Naive B cell (primary cell): ENCODE measurements at regions not wholly inside any gene's neighbourhood (a gene's known extent, or its start where the extent isn't known, plus 50 kb on each side); places are given as distances from the start of the nearest gene placed in this dataset.

Source experiments
- ATAC-seq, 2 donors: fragments of 150-1000 bp; cut with Tn5 transposase; 2 replicates each; pipeline ENCODE4 v1.10.0; 2021; ENCODE audit warnings: low read depth in 2 of 2, mild to moderate bottlenecking in 2 of 2, moderate library complexity in 2 of 2
- DNase-seq: peaks from one replicate; pipeline ENCODE4 v3.0.0; 2022
- H3K27ac Mint-ChIP-seq, 6 donors: one replicate each; pipeline ENCODE4 v1.8.0; 2020 to 2022; ENCODE audit warnings: mild to moderate bottlenecking in 6 of 6, mixed read lengths in 6 of 6, moderate library complexity in 5 of 6, inconsistent platforms in 2 of 6
- H3K27me3 Mint-ChIP-seq, 3 donors: one replicate each; pipeline ENCODE4 v1.8.0; 2021 to 2022; ENCODE audit warnings: mixed read lengths in 3 of 3, mild to moderate bottlenecking in 1 of 3
- H3K36me3 Mint-ChIP-seq, 2 donors: one replicate each; pipeline ENCODE4 v1.8.0; 2020 to 2022; ENCODE audit warnings: mixed read lengths in 2 of 2, inconsistent platforms in 1 of 2, mild to moderate bottlenecking in 1 of 2
- H3K4me1 Mint-ChIP-seq, 3 donors: one replicate each; pipeline ENCODE4 v1.8.0; 2020 to 2022; ENCODE audit warnings: mixed read lengths in 3 of 3, inconsistent platforms in 1 of 3, mild to moderate bottlenecking in 1 of 3, moderate library complexity in 1 of 3
- H3K4me3 Mint-ChIP-seq, 8 donors: one replicate each; pipeline ENCODE4 v1.8.0; 2020 to 2022; ENCODE audit warnings: mild to moderate bottlenecking in 8 of 8, mixed read lengths in 8 of 8, moderate library complexity in 8 of 8, inconsistent platforms in 2 of 8
- H3K9me3 Mint-ChIP-seq, 7 donors: one replicate each; pipeline ENCODE4 v1.8.0; 2020 to 2022; ENCODE audit warnings: mixed read lengths in 7 of 7, mild to moderate bottlenecking in 5 of 7, inconsistent platforms in 2 of 7, moderate library complexity in 1 of 7

GRCh38 chr2:234672498-234673150 is 175.7 kb upstream of the ARL4C start:
- Mint-ChIP-seq H3K27me3 (no peaks in the 10 kb centered on the region), H3K27ac (no peak overlapping the region), H3K9me3 (no peaks in the 10 kb centered on the region), H3K4me3 (no peak overlapping the region), H3K36me3 (no peaks in the 10 kb centered on the region), H3K4me1 (no peaks in the 10 kb centered on the region)
- no peak for DNase-seq
- ATAC-seq = no peak

GRCh38 chr2:234671716-234672115 is 174.8 kb upstream of the ARL4C start:
- no peak overlapping the region for H3K4me3 Mint-ChIP-seq
- no peak overlapping the region for H3K27ac Mint-ChIP-seq
- H3K9me3 Mint-ChIP-seq = no peaks in the 10 kb centered on the region
- H3K36me3 Mint-ChIP-seq = no peaks in the 10 kb centered on the region
- no peak for ATAC-seq
- H3K4me1 Mint-ChIP-seq = no peaks in the 10 kb centered on the region
- no peaks in the 10 kb centered on the region for H3K27me3 Mint-ChIP-seq
- DNase-seq = no peak

GRCh38 chr2:234671231-234671630 is 174.3 kb upstream of the ARL4C start:
- H3K9me3 Mint-ChIP-seq = no peaks in the 10 kb centered on the region
- no peaks in the 10 kb centered on the region for H3K4me1 Mint-ChIP-seq
- peak overlapping the region in 1 of 6 donors; percentile 20 for H3K27ac Mint-ChIP-seq
- DNase-seq (no peak), ATAC-seq (no peak)
- no peak overlapping the region for H3K4me3 Mint-ChIP-seq
- no peaks in the 10 kb centered on the region for H3K27me3 Mint-ChIP-seq
- no peaks in the 10 kb centered on the region for H3K36me3 Mint-ChIP-seq

GRCh38 chr2:234670806-234671205 is 173.9 kb upstream of the ARL4C start:
- H3K4me1 Mint-ChIP-seq = no peaks in the 10 kb centered on the region
- no peaks in the 10 kb centered on the region for H3K27me3 Mint-ChIP-seq
- no peak overlapping the region for H3K4me3 Mint-ChIP-seq
- H3K9me3 Mint-ChIP-seq = peaks cover 0 to 4% (median 0%) of the 10 kb centered on the region in 7 donors
- DNase-seq = no peak
- peak overlapping the region in 1 of 6 donors; percentile 20 for H3K27ac Mint-ChIP-seq
- H3K36me3 Mint-ChIP-seq = no peaks in the 10 kb centered on the region
- no peak for ATAC-seq

GRCh38 chr2:234670052-234670451 is 173.2 kb upstream of the ARL4C start:
- peak overlapping the region in 1 of 6 donors; percentile 23 for H3K27ac Mint-ChIP-seq
- no peak for DNase-seq

GRCh38 chr2:234669621-234670020 is 172.7 kb upstream of the ARL4C start:
- no peak overlapping the region for H3K4me3 Mint-ChIP-seq
- DNase-seq = no peak
- H3K36me3 Mint-ChIP-seq = no peaks in the 10 kb centered on the region
- H3K27ac Mint-ChIP-seq = no peak overlapping the region
- H3K9me3 Mint-ChIP-seq = peaks cover 0 to 10% (median 4%) of the 10 kb centered on the region in 7 donors
- no peaks in the 10 kb centered on the region for H3K27me3 Mint-ChIP-seq
- no peak for ATAC-seq
- H3K4me1 Mint-ChIP-seq = no peaks in the 10 kb centered on the region

More at GRCh38 chr2:234670052-234670451, 173.2 kb upstream of the ARL4C start:
- Mint-ChIP-seq H3K4me3 (no peak overlapping the region), H3K27me3 (no peaks in the 10 kb centered on the region), H3K36me3 (no peaks in the 10 kb centered on the region), H3K9me3 (peaks cover 0 to 9% (median 4%) of the 10 kb centered on the region in 7 donors), H3K4me1 (no peaks in the 10 kb centered on the region)
- no peak for ATAC-seq

GRCh38 chr2:234669001-234669400 is 172.1 kb upstream of the ARL4C start:
- Mint-ChIP-seq H3K9me3 (peaks cover 4 to 16% (median 9%) of the 10 kb centered on the region in 7 donors), H3K4me3 (no peak overlapping the region), H3K27ac (no peak overlapping the region), H3K36me3 (peaks cover 2 to 5% of the 10 kb centered on the region in 2 donors), H3K4me1 (no peaks in the 10 kb centered on the region), H3K27me3 (no peaks in the 10 kb centered on the region)
- ATAC-seq (no peak), DNase-seq (no peak)

- Mint-ChIP-seq H3K4me1 (no peaks in the 10 kb centered on the region), H3K9me3 (peaks cover 5 to 23% (median 19%) of the 10 kb centered on the region in 7 donors), H3K36me3 (peaks cover 5 to 14% of the 10 kb centered on the region in 2 donors), H3K4me3 (no peak overlapping the region), H3K27me3 (no peaks in the 10 kb centered on the region), H3K27ac (no peak overlapping the region)
- DNase-seq = no peak
- no peak for ATAC-seq
Measured at GRCh38 chr2:234666911-234667310, 170.0 kb upstream of the ARL4C start.

GRCh38 chr2:234665304-234665703 is 168.4 kb upstream of the ARL4C start:
- Mint-ChIP-seq H3K4me1 (no peaks in the 10 kb centered on the region), H3K4me3 (no peak overlapping the region), H3K9me3 (peaks cover 5 to 26% (median 19%) of the 10 kb centered on the region in 7 donors), H3K36me3 (peaks cover 5 to 14% of the 10 kb centered on the region in 2 donors), H3K27ac (no peak overlapping the region), H3K27me3 (no peaks in the 10 kb centered on the region)
- DNase-seq = no peak
- ATAC-seq = no peak

- H3K4me1 Mint-ChIP-seq = no peaks in the 10 kb centered on the region
- peaks cover 14% of the 10 kb centered on the region in 2 donors for H3K36me3 Mint-ChIP-seq
- H3K4me3 Mint-ChIP-seq = no peak overlapping the region
- H3K27me3 Mint-ChIP-seq = peaks cover 0 to 6% (median 0%) of the 10 kb centered on the region in 3 donors
- no peak overlapping the region for H3K27ac Mint-ChIP-seq
- DNase-seq = no peak
- peaks cover 5 to 38% (median 29%) of the 10 kb centered on the region in 7 donors for H3K9me3 Mint-ChIP-seq
- ATAC-seq = no peak
Measured at GRCh38 chr2:234661849-234662248, 165.0 kb upstream of the ARL4C start.

- Mint-ChIP-seq H3K4me3 (no peak overlapping the region), H3K4me1 (no peaks in the 10 kb centered on the region), H3K9me3 (peaks cover 5 to 38% (median 29%) of the 10 kb centered on the region in 7 donors), H3K27ac (no peak overlapping the region), H3K36me3 (peaks cover 14% of the 10 kb centered on the region in 2 donors), H3K27me3 (peaks cover 0 to 6% (median 0%) of the 10 kb centered on the region in 3 donors)
- DNase-seq (no peak), ATAC-seq (no peak)
Measured at GRCh38 chr2:234661175-234661574, 164.3 kb upstream of the ARL4C start.

GRCh38 chr2:234655706-234656105 is 158.8 kb upstream of the ARL4C start:
- Mint-ChIP-seq H3K27ac (no peak overlapping the region), H3K27me3 (peaks cover 0 to 18% (median 4%) of the 10 kb centered on the region in 3 donors), H3K36me3 (peaks cover 0 to 9% of the 10 kb centered on the region in 2 donors), H3K4me3 (no peak overlapping the region), H3K4me1 (no peaks in the 10 kb centered on the region), H3K9me3 (peaks cover 0 to 15% (median 9%) of the 10 kb centered on the region in 7 donors)
- ATAC-seq (no peak), DNase-seq (no peak)

- Mint-ChIP-seq H3K4me1 (no peaks in the 10 kb centered on the region), H3K4me3 (no peak overlapping the region)
Measured at GRCh38 chr2:234650911-234651310, 154.0 kb upstream of the ARL4C start.

GRCh38 chr2:234649951-234650350 is 153.1 kb upstream of the ARL4C start:
- Mint-ChIP-seq H3K27ac (peak overlapping the region in 1 of 6 donors; percentile 7), H3K9me3 (peaks cover 0 to 4% (median 0%) of the 10 kb centered on the region in 7 donors), H3K4me3 (no peak overlapping the region), H3K36me3 (no peaks in the 10 kb centered on the region), H3K27me3 (peaks cover 8 to 25% (median 13%) of the 10 kb centered on the region in 3 donors), H3K4me1 (no peaks in the 10 kb centered on the region)
- DNase-seq (no peak), ATAC-seq (no peak)

More at GRCh38 chr2:234650911-234651310, 154.0 kb upstream of the ARL4C start:
- peaks cover 0 to 4% (median 0%) of the 10 kb centered on the region in 7 donors for H3K9me3 Mint-ChIP-seq
- no peak for ATAC-seq
- DNase-seq = no peak
- no peaks in the 10 kb centered on the region for H3K36me3 Mint-ChIP-seq
- peaks cover 8 to 25% (median 13%) of the 10 kb centered on the region in 3 donors for H3K27me3 Mint-ChIP-seq
- H3K27ac Mint-ChIP-seq = no peak overlapping the region
